ENCODE measurements at regions not wholly inside any gene's neighbourhood (a gene's known extent, or its start where the extent isn't known, plus 50 kb on each side); places are given as distances from the start of the nearest gene placed in this dataset.

DNA sequence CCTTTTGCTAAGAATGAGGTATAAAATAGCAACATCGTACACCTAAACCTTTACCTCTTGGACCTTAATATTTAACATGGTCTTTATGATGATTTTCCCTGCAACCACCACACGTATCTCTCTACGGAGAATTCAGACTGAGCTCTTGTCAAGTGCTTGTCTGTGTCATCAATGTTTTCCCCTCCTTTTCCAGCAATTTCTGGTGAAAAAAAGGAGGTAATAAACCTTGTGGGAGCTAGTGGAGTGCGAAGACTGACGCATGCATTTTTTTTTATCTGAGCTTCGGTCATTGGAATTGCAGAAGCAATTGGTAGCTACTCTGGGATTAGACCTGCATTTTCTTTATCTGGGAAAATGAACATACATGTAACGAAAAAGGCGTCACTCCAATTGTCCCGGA lies 527.6 kb downstream of the TMEM114 start:
- TF ChIP-seq, protein P1, sequence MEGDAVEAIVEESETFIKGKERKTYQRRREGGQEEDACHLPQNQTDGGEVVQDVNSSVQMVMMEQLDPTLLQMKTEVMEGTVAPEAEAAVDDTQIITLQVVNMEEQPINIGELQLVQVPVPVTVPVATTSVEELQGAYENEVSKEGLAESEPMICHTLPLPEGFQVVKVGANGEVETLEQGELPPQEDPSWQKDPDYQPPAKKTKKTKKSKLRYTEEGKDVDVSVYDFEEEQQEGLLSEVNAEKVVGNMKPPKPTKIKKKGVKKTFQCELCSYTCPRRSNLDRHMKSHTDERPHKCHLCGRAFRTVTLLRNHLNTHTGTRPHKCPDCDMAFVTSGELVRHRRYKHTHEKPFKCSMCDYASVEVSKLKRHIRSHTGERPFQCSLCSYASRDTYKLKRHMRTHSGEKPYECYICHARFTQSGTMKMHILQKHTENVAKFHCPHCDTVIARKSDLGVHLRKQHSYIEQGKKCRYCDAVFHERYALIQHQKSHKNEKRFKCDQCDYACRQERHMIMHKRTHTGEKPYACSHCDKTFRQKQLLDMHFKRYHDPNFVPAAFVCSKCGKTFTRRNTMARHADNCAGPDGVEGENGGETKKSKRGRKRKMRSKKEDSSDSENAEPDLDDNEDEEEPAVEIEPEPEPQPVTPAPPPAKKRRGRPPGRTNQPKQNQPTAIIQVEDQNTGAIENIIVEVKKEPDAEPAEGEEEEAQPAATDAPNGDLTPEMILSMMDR (IDR thresholded peaks at IDR 0.05; ENCODE audit: insufficient read depth, low read length, poor library complexity, severe bottlenecking): no peak
- Histone ChIP-seq H3K27me3 (ENCODE audit: control insufficient read depth, insufficient read depth, low read length) (no peaks in the 10 kb centered on the region), H3K4me3 (ENCODE audit: low read depth, low read length) (no peak overlapping the region), H3K36me3 (ENCODE audit: control insufficient read depth, insufficient read depth, low read length) (no peaks in the 10 kb centered on the region)
- no peak for DNase-seq (ENCODE audit: low read depth)

DNA sequence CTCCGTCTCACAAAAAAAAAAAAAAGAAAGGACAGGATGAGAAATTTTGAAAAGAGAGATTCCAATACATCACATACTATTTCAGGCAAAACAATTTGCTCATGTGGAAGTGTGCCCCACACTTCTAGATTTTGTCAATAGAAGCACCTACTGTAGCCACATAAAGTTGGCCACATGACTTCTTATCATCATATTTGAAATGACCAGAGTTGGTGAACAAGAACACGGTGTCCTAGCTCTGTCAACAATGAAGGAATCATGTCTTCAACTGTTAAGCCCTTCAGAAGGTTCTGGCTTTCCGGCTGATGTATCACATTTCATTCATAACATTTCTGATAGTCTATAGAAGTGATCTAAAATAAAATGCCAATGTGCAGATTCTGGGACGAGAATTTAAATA lies 534.5 kb downstream of the TMEM114 start:
- Histone ChIP-seq H3K27me3 (ENCODE audit: control insufficient read depth, insufficient read depth, low read length) (no peaks in the 10 kb centered on the region), H3K4me3 (ENCODE audit: low read depth, low read length) (no peak overlapping the region), H3K36me3 (ENCODE audit: control insufficient read depth, insufficient read depth, low read length) (no peaks in the 10 kb centered on the region)
- TF ChIP-seq, protein P1 (IDR thresholded peaks at IDR 0.05; ENCODE audit: insufficient read depth, low read length, poor library complexity, severe bottlenecking): no peak
- no peak for DNase-seq (ENCODE audit: low read depth)

DNA sequence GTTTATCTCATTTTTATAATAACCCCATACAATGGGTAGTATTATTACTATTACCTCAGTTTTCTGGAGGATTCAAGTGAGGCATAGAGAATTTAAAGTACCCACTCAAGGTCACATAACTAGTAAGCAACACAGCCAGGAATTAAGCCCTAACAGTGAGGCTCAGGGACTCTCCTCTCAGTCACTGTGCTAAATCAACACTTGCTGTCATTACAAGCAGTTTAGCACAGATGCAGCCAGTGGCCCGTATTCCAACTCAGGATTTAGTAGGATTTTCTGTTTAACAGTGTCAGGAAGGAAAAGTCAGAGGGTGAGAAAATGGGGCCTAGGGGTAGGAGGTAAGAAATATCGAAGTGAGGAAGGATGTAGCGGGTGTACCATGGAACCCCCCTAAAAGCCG lies 536.9 kb downstream of the TMEM114 start:
- H3K27me3 ChIP-seq (ENCODE audit: control insufficient read depth, insufficient read depth, low read length): no peaks in the 10 kb centered on the region
- no peaks in the 10 kb centered on the region for H3K36me3 ChIP-seq (ENCODE audit: control insufficient read depth, insufficient read depth, low read length)
- H3K4me3 ChIP-seq (ENCODE audit: low read depth, low read length): no peak overlapping the region
- DNase-seq (ENCODE audit: low read depth): no peak
- TF ChIP-seq, protein P1 (IDR thresholded peaks at IDR 0.05; ENCODE audit: insufficient read depth, low read length, poor library complexity, severe bottlenecking): no peak

DNA sequence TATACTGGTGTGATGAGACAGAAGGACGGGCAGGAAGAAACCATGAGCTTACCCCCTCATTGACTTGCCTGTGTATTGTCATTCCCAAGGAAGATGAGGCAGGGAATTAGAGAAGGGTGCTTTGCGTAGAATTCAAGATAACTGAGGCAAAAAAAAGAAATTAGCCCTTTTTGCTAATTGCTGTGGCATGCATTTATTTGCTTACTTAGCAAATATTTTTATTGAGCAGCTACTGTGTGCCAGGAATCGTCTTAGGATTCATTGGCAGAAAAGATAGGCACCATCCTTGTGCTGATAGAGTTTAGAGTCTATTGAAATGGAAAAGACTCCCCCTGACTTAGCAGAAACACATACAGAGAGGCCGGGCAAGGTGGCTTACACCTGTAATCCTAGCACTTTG lies 541.9 kb downstream of the TMEM114 start:
- Histone ChIP-seq H3K27me3 (ENCODE audit: control insufficient read depth, insufficient read depth, low read length) (no peaks in the 10 kb centered on the region), H3K4me3 (ENCODE audit: low read depth, low read length) (no peak overlapping the region), H3K36me3 (ENCODE audit: control insufficient read depth, insufficient read depth, low read length) (no peaks in the 10 kb centered on the region)
- TF ChIP-seq, protein P1 (IDR thresholded peaks at IDR 0.05; ENCODE audit: insufficient read depth, low read length, poor library complexity, severe bottlenecking): no peak
- no peak for DNase-seq (ENCODE audit: low read depth)

DNA sequence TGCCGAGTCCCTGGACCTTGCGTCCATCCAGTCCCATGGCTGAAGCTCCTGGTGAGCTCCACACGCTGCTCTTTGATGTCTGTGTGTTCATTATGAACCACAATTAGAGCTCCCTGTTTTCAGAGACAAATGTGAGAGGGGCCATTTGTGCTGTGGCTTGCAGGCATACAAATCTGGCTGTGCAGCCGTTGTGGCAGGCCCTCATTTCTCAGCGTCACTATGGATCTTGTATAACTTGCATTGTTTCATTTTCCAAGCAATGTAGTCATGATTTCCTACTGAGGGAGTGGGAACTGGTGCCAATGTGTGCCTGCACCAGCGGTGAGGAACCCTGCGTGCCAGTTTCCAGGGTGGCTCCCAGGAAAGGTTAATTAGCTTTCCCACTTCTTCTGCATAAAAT lies 542.6 kb downstream of the TMEM114 start:
- H3K27me3 ChIP-seq (ENCODE audit: control insufficient read depth, insufficient read depth, low read length): no peaks in the 10 kb centered on the region
- H3K36me3 ChIP-seq (ENCODE audit: control insufficient read depth, insufficient read depth, low read length): no peaks in the 10 kb centered on the region
- no peak for DNase-seq (ENCODE audit: low read depth)
- TF ChIP-seq, protein P1 (IDR thresholded peaks at IDR 0.05; ENCODE audit: insufficient read depth, low read length, poor library complexity, severe bottlenecking): no peak
- H3K4me3 ChIP-seq (ENCODE audit: low read depth, low read length): no peak overlapping the region

DNA sequence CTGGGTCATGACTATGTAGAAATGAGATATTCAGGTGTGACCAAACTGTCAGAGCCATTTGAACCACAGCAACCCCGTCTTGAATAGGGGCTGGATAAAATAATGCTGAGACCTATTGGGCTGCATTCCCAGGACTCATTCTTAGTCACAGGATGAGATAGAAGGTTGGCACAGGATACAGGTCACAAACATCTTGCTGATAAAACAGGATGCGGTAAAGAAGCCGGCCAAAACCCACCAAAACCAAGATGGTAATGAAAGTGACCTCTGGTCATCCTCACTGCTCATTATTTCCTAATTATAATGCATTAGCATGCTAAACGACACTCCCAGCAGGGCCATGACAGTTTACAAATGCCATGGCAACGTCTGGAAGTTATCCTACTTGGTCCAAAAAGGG lies 545.5 kb downstream of the TMEM114 start:
- Histone ChIP-seq H3K4me3 (ENCODE audit: low read depth, low read length) (no peak overlapping the region), H3K27me3 (ENCODE audit: control insufficient read depth, insufficient read depth, low read length) (no peaks in the 10 kb centered on the region), H3K36me3 (ENCODE audit: control insufficient read depth, insufficient read depth, low read length) (no peaks in the 10 kb centered on the region)
- TF ChIP-seq, protein P1 (IDR thresholded peaks at IDR 0.05; ENCODE audit: insufficient read depth, low read length, poor library complexity, severe bottlenecking): no peak
- DNase-seq (ENCODE audit: low read depth): no peak
